Stomach (tissue), 8 donors: ENCODE measurements at regions not wholly inside any gene's neighbourhood (a gene's known extent, or its start where the extent isn't known, plus 50 kb on each side); places are given as distances from the start of the nearest gene placed in this dataset.

Experiments
- DNase-seq, 2 donors: peaks; one replicate each; pipeline versions ENCODE4 v3.0.0 to v3.0.0-alpha.2; 2013 to 2019
- H3K27ac ChIP-seq, 5 donors: fragments of 200-600 bp in 4 of 5; sonication (generic) in 4 of 5; one replicate each; pipeline ENCODE4 v1.5.1; 2013 to 2019; ENCODE audit warnings: mild to moderate bottlenecking in 1 of 5, moderate library complexity in 1 of 5
- H3K27me3 ChIP-seq, 3 donors: fragments of 200-600 bp; sonication (generic); one replicate each; pipeline ENCODE4 v1.5.1; 2017 to 2019; ENCODE audit warnings: mixed run types in 1 of 3
- H3K36me3 ChIP-seq, 4 donors: fragments of 200-600 bp; sonication (generic); 1 replicate in 3 of 4; 2 replicates in 1 of 4; pipeline ENCODE4 v1.5.1; 2016 to 2019
- H3K4me1 ChIP-seq, 4 donors: fragments of 200-600 bp; sonication (generic); one replicate each; pipeline ENCODE4 v1.5.1; 2016 to 2019
- H3K4me3 ChIP-seq, 4 donors: fragments of 200-600 bp; sonication (generic) in 3 of 4; one replicate each; pipeline ENCODE4 v1.5.1; 2016 to 2019; ENCODE audit warnings: mild to moderate bottlenecking in 1 of 4
- H3K9me3 ChIP-seq, 4 donors: fragments of 200-600 bp; sonication (generic); one replicate each; pipeline ENCODE4 v1.5.1; 2016 to 2019
- EP300 ChIP-seq: sonication (generic); formaldehyde crosslinking; IDR thresholded peaks from one replicate; pipeline ENCODE4 v1.6.1; 2017; ENCODE audit warnings: antibody characterized with exemption
- POLR2A ChIP-seq, 4 donors: fragments of 450-650 bp; IDR thresholded peaks; one replicate each; pipeline ENCODE4 v1.6.1; 2016; ENCODE audit warnings: antibody characterized with exemption in 4 of 4, control low read depth in 2 of 4, mild to moderate bottlenecking in 1 of 4, moderate library complexity in 1 of 4
- POLR2AphosphoS5 ChIP-seq, 3 donors: sonication (generic); formaldehyde crosslinking; IDR thresholded peaks; one replicate each; pipeline ENCODE4 v1.6.1; 2016; ENCODE audit warnings: antibody characterized with exemption in 3 of 3
- WGBS, 5 donors: extraction: QIAGEN DNeasy Blood & Tissue Kit in 3 of 5; methylation state at CpG; one replicate each; pipeline versions ENCODE4 v1.1.5 to v1.1.7; 2013 to 2018; 5-methylcytosine and 5-hydroxymethylcytosine counted together
- intact Hi-C: fragments of 100-400 bp; cut with DNase I; formaldehyde crosslinking; loops from one replicate; pipeline ENCODE4 v1.15.1; 2023; ENCODE audit warnings: low total_unique reads
- TF ChIP-seq, protein P1 (sequence below), 7 experiments: fragments of 450-650 bp in 4 of 7; fragments of 200-600 bp in 3 of 7; sonication (generic) in 3 of 7; IDR thresholded peaks; one replicate each; pipeline ENCODE4 v1.5.1; 2016 to 2019; ENCODE audit warnings: antibody characterized with exemption in 7 of 7, control low read depth in 2 of 7, mild to moderate bottlenecking in 1 of 7
- donor health status: healthy with polysubstance abuse.
- donor health status: Bipolar disorder and iron deficiency.
- donor health status: healthy.

DNA sequence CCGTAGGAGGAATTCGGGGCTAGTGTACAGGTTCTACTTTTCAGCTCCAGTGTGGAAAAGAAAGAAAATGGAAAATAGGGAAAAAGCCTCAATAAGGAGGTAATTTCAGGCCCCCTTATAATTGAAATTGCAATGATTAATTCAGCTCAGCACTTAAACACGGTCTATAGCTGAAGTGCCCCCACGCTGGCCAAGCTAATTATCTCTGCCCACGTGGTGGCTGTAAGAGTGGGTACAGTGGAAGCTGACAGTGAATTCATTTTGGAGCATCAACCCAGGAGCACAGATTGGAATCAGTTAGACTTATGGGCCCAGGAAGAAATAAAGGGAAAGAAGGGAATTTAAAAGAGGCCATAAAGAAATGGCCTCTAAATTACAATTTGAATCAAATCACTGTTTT is 631.1 kb upstream of the CPEB2 start:
- H3K4me1 ChIP-seq: no peaks in the 10 kb centered on the region
- WGBS, 5 donors: 73 to 80% (median 79%) methylated on average over 5 of the region's 5 CpGs
- no peaks in the 10 kb centered on the region for H3K36me3 ChIP-seq
- no peaks in the 10 kb centered on the region for H3K27me3 ChIP-seq
- TF ChIP-seq POLR2AphosphoS5 (IDR thresholded peaks at IDR 0.05) (no peak), POLR2A (IDR thresholded peaks at IDR 0.05) (no peak), EP300 (no peak)
- TF ChIP-seq, protein P1, sequence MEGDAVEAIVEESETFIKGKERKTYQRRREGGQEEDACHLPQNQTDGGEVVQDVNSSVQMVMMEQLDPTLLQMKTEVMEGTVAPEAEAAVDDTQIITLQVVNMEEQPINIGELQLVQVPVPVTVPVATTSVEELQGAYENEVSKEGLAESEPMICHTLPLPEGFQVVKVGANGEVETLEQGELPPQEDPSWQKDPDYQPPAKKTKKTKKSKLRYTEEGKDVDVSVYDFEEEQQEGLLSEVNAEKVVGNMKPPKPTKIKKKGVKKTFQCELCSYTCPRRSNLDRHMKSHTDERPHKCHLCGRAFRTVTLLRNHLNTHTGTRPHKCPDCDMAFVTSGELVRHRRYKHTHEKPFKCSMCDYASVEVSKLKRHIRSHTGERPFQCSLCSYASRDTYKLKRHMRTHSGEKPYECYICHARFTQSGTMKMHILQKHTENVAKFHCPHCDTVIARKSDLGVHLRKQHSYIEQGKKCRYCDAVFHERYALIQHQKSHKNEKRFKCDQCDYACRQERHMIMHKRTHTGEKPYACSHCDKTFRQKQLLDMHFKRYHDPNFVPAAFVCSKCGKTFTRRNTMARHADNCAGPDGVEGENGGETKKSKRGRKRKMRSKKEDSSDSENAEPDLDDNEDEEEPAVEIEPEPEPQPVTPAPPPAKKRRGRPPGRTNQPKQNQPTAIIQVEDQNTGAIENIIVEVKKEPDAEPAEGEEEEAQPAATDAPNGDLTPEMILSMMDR (IDR thresholded peaks at IDR 0.05): no peak
- H3K9me3 ChIP-seq: no peaks in the 10 kb centered on the region
- intact Hi-C loops: no loop called here
- no peak overlapping the region for H3K27ac ChIP-seq
- no peak for DNase-seq
- no peak overlapping the region for H3K4me3 ChIP-seq

DNA sequence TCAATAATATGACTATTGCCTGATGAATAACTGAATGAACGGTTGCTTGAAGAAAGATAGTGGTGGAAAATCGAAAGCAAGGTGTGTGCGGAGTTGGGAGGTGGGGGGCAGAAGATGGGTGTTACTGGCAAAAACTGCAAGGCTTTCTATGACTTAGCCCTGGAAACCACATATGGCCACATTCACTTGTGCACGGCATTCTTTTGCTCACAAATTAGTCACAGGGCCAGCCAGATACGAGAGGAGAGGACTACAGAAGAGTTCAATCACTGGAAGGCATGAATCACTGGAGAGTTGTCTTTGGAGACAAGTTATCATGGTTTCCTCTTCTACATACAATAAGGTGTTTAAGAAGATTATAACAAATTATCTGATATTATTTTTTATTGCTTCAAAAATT is 626.5 kb upstream of the CPEB2 start:
- no peaks in the 10 kb centered on the region for H3K4me1 ChIP-seq
- no peaks in the 10 kb centered on the region for H3K27me3 ChIP-seq
- H3K27ac ChIP-seq: no peak overlapping the region
- peaks cover 0 to 7% (median 6%) of the 10 kb centered on the region in 4 donors for H3K9me3 ChIP-seq
- no peak overlapping the region for H3K4me3 ChIP-seq
- no peak for TF ChIP-seq POLR2AphosphoS5 (IDR thresholded peaks at IDR 0.05)
- no peak for TF ChIP-seq POLR2A (IDR thresholded peaks at IDR 0.05)
- TF ChIP-seq, protein P1 (IDR thresholded peaks at IDR 0.05): no peak
- TF ChIP-seq EP300: no peak
- H3K36me3 ChIP-seq: no peaks in the 10 kb centered on the region
- WGBS, 5 donors: 80 to 91% (median 87%) methylated on average over 5 of the region's 5 CpGs
- DNase-seq: no peak
- intact Hi-C loops: no loop called here

GRCh38 chr4:14379183-14379582 is 623.1 kb upstream of the CPEB2 start:
- Histone ChIP-seq H3K4me3 (no peak overlapping the region), H3K36me3 (no peaks in the 10 kb centered on the region), H3K27me3 (no peaks in the 10 kb centered on the region), H3K4me1 (no peaks in the 10 kb centered on the region), H3K27ac (no peak overlapping the region), H3K9me3 (peaks cover 0 to 7% (median 6%) of the 10 kb centered on the region in 4 donors)
- intact Hi-C loops: no loop called here
- WGBS, 5 donors: 78 to 94% (median 91%) methylated on average over 1 of the region's 1 CpG
- no peak for DNase-seq
- TF ChIP-seq POLR2AphosphoS5 (IDR thresholded peaks at IDR 0.05) (no peak), EP300 (no peak), POLR2A (IDR thresholded peaks at IDR 0.05) (no peak)
- TF ChIP-seq, protein P1 (IDR thresholded peaks at IDR 0.05): no peak

DNA sequence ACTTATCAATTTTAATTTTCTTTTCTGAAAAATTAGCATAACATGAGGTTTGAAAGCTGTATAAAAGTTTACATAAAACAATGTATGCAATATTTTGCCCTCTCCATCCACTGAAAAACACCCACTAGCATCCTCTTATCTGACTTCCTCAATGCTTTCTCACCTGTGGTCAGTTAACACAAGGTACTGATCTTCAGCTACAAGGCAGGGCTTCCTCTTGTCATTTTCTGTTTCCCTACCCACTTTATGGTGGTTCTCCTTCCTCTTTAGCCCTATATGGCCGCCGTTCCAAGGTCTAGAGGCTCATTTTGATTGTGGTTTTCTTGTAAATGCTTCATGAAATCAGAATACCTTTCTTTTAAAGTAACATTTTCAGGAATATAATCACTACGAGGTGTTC is 618.6 kb upstream of the CPEB2 start:
- no peak for DNase-seq
- H3K36me3 ChIP-seq: no peaks in the 10 kb centered on the region
- no peak overlapping the region for H3K27ac ChIP-seq
- no peak for TF ChIP-seq POLR2AphosphoS5 (IDR thresholded peaks at IDR 0.05)
- TF ChIP-seq, protein P1 (IDR thresholded peaks at IDR 0.05): no peak
- no peak for TF ChIP-seq EP300
- no peak for TF ChIP-seq POLR2A (IDR thresholded peaks at IDR 0.05)
- no peaks in the 10 kb centered on the region for H3K4me1 ChIP-seq
- intact Hi-C loops: no loop called here
- no peaks in the 10 kb centered on the region for H3K27me3 ChIP-seq
- peaks cover 0 to 6% (median 6%) of the 10 kb centered on the region in 4 donors for H3K9me3 ChIP-seq
- H3K4me3 ChIP-seq: no peak overlapping the region
- WGBS, 5 donors: 54 to 80% (median 75%) methylated on average over 3 of the region's 3 CpGs
